NCI-H82 (cell line): ENCODE measurements at regions not wholly inside any gene's neighbourhood (a gene's known extent, or its start where the extent isn't known, plus 50 kb on each side); places are given as distances from the start of the nearest gene placed in this dataset.
"Not testable (repeated sequence)": the region's sequence is repeated elsewhere in the genome, so short reads cannot be mapped to it uniquely, and the experiment has no call there.

Source experiments
- DNase-seq: peaks from one replicate; lab custom pipeline; 2025; lab: John Stamatoyannopoulos, UW

GRCh38 chr1:218494449-218494852, 149.3 kb downstream of the TGFB2 start:
- DNase-seq, result no peak

DNA sequence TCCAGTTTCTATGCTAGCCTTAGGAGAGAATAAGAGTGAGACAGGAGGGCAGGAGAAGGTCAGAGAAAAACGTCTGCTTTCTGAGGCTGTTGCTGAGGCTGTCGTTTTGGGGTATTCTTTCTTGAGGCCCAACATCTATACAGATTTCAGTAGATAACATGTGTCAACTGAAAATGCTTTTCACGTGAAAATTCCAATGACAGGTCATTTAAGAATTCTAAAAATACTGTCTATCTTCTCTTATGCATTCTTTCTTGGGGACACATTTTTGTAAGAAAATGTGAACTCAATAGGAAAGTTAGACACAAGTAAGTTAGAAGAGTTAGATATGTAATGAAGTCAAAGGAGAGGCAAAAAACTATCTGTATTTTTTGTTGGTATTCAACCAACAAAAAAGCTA, 150.8 kb downstream of the TGFB2 start:
- no peak for DNase-seq

DNA sequence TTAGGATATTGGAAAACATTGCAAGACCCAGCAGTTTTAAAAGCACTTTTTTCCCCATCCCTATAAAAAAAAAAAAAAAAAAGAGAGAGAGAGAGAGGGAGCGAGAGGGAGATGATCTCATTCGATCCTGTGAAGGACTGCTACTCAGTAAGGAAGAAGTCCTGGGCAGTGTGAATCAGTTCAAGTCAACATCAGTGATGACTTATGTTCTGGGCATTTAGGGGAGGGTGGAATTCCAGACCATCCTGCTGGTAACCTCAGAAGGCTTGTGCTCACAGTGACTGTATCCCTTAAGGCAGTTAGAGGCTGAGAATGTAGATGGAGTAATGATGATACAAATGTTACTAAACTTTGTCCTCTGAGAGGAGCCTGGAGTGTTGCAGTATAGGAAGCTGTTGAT, 151.4 kb downstream of the TGFB2 start:
- DNase-seq, result no peak

- no peak for DNase-seq
Observed at GRCh38 chr1:218498056-218498938, 153.2 kb downstream of the TGFB2 start.

DNA sequence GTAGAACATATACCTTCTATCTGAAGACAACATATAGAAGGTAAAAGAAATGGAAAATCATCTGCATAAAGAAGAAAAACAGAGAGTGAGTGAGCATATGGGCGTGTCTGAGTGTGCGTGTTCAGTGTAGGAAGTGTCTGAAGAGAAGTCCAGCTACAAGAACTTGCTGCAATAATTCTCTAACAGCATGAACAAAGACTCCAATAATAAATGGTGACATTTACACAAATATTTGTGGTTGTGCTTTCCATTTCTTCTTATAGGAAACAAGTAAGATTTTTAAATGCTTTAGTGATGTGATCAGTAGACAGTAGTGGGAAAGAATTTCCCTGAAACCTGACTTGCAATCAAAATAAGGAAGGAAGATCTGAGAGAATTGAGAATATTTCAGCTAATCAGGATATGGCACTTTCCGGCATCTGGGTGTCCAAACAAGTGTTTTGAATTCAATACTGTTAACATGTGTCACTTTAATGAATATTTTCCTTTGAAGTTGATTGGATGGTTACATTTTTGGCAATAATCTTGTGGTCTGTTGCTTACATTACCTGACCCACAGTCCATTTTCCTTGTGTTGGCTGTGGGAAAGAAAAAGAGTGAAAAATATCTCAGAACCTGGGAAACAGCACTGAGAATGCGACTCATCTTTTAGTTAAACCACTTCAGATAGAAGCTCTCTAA, 154.0 kb downstream of the TGFB2 start:
- DNase-seq, result no peak

DNA sequence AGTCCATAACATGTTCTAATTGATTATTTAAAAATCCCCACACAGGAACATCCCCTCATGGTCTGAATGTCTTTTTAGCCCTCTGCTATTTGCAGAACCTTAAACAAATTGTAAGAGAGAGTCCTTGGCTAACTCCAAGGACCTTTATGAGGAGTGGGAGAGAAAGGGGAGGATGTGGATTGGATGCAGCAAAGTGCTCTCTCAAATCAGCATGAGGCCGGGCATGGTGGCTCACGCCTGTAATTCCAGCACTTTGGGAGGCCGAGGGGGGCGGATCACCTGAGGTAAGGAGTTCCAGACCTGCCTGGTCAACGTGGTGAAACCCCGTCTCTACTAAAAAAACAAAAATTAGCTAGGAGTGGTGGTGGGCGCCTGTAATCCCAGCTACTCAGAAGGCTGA, 154.8 kb downstream of the TGFB2 start:
- no peak for DNase-seq

DNA sequence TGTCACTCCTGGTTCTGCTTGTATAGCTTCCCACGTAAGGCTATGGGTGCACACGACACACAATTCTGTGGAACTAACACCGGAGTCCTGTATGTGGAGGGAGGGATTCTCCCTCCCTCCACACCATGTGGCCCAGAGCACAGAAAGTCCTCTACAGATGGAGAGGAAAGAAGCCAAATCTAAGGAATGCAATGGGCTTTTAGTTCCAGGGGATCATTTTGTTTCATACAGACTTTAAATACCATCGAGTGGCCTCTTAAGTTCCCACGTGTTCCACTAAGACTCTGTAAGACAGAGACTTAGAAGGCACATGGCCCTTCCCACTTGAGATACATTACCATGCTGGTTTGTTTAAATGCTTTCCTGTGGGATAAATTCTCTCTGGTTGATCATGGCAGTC, 156.0 kb downstream of the TGFB2 start:
- no peak for DNase-seq

GRCh38 chr1:218502383-218502782, 157.2 kb downstream of the TGFB2 start:
- DNase-seq, result no peak

GRCh38 chr1:218503102-218503501, 158.0 kb downstream of the TGFB2 start:
- no peak for DNase-seq

DNA sequence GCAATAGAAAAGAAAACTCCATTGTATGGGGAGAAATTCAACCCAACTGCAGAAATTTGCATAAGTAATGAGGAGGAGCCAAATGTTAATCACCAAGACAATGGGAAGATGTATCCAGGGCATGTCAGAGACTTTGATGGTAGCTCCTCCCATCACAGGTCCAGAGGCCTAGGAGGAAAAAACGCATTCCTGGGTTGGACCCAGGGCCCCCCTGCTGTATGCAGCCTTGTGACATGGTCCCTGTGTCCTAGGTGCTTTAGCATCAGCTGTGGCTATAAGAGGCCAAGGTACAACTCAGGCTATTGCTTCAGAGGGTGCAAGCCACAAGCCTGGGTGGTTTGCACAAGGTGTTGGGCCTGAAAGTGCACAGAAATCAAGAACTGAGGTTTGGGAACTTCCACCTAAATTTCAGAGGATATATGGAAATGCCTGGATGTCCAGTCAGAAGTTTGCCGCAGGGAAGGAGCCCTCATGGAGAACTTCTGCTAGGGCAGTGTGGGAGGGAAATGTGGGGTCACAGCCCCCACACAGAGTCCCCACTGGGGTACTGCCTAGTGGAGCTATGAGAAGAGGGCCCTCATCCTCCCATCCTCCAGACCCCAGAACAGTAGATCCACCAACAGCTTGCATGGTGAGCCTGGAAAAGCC, 162.3 kb downstream of the TGFB2 start:
- DNase-seq, result no peak

- DNase-seq, result no peak
Observed at GRCh38 chr1:218510153-218510772, 165.1 kb downstream of the TGFB2 start.

- no peak for DNase-seq
Observed at GRCh38 chr1:218513328-218513727, 168.2 kb downstream of the TGFB2 start.

DNA sequence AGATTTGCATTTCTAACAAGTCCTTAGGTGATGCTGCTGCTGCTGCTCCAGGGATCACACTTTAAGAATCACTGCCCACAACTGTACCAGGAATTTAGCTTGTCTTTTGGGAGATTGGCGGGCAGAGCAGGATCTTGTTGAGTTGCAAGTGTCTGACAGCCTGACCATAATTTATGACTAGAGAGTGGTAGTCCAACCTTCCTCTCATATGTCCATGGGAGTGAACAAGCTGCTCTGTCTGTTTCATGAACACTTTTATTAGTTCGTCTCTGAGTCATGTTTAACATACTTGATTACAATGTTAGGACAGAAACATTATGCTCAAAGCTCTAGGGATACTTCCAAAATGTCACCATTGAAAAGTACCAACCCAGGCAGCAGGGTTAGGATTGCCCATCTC, 169.6 kb downstream of the TGFB2 start:
- no peak for DNase-seq

GRCh38 chr1:218516526-218516925, 171.4 kb downstream of the TGFB2 start:
- DNase-seq, result no peak

DNA sequence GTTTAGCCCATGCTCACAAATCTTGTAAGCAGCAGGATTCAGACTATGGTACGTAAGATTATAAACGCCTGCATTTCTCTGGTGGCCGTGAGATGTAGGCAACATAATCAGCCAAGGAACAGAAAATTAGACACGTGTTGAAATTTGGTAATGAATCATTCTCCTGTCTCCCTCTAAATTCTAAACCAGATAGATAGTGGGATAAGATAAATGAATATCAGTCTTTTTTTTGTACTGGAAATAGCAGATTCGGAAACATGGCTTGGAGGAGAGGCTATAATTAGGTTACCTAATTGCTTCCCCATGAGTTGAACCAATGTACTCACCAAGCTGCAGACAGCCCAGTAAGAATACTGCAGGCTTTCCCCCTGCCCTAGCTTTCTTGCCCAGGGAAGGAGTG, 172.3 kb downstream of the TGFB2 start:
- DNase-seq, result no peak

- no peak for DNase-seq
Observed at GRCh38 chr1:218518216-218518740, 173.1 kb downstream of the TGFB2 start.

- DNase-seq, result not testable (repeated sequence)
Observed at GRCh38 chr1:218520646-218521045, 175.5 kb downstream of the TGFB2 start.

GRCh38 chr1:218521414-218522169, 176.5 kb downstream of the TGFB2 start:
- peak; percentile 73 for DNase-seq

DNA sequence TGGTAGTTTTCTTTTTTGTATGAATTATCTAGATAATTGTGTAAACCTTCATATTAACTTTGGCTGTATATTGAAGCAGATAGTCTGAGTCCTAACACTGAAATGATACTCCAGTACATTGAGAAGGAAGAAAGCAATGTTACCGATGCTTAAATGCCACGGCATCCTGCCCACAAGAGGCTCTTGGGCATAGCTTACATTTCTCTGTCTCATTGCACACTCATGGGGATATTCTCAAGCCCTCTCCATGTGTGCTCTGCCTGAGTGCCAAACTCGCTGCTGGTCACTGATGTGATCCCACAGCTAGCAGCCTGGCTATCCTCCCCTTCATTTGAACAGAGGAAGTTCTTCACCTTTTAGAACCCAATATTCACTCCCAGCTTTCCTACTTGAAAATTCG, 179.4 kb downstream of the TGFB2 start:
- DNase-seq, result no peak

- no peak for DNase-seq
Observed at GRCh38 chr1:218525031-218525430, 179.9 kb downstream of the TGFB2 start.

DNA sequence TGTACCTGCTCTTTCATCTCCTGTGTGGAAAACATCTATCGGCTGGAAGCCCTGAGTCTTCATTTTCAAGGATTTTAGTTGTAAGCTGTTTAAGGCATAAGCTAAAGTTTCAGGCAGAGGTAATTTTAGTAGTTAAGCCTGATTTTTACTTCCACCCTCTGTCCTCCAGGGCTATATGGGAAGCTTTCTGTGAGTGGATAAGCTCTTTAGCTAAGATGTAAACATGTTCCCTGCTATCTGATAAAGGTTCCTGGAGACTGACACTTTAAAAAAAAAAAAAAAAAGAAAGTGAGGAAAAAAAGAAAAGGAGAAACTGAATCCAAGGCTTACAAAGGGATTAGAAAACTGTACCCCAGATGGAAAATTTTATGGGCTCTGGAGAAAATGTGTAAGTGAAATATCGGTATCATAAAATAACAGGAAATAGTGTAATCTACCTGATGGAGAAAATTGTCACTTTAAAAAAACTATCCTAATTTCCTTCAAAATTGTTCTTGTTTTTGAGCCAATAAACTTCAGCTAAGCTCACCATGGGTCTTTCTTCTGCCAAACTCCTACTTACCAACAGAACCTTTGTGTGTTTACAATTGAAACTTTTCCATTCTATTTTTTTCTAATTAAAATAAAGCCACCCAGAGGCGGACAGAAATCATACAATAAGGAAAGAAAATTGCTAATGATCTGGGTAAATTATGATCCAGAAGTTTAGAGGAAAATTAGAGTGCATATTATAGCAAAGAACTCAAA, 180.5 kb downstream of the TGFB2 start:
- peak; percentile 73 for DNase-seq
